ENCODE measurements at regions not wholly inside any gene's neighbourhood (a gene's known extent, or its start where the extent isn't known, plus 50 kb on each side); places are given as distances from the start of the nearest gene placed in this dataset.

DNA sequence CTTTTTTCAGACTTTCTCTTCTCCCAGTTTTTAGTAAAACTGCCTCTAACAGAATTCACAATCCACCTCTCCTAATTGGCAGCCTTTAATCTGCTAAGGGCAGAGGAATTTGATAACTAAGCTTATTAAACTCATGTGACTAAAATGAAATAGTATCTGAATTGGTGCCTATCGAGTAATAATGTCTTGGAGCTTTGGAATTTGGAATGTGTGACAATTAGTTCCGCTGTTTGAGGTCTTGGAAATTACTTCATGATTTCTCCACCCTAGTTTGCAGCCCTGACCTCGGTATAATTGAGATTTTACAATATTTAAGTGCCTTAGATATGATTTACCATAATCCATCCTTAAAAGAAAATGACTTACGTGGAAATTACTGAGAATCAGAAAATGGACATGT is 190.4 kb upstream of the NEBL start:
- H3K4me3 ChIP-seq, result no peak overlapping the region
- H3K9me3 ChIP-seq, result no peaks in the 10 kb centered on the region
- WGBS, 2 donors, result 79 to 94% methylated on average over 4 of the region's 4 CpGs
- no peak for TF ChIP-seq CTCF (IDR thresholded peaks at IDR 0.05)
- no peak for TF ChIP-seq POLR2A (IDR thresholded peaks at IDR 0.05)
- DNase-seq, result no peak
- H3K36me3 ChIP-seq (ENCODE audit: low read depth, missing control alignments), result no peaks in the 10 kb centered on the region
- no peak overlapping the region for H3K27ac ChIP-seq
- H3K4me1 ChIP-seq, result peaks cover 4% of the 10 kb centered on the region
- intact Hi-C loops (cut with DNase I; ENCODE audit: low total_unique reads), result no loop called here
- H3K27me3 ChIP-seq, result no peaks in the 10 kb centered on the region

GRCh38 chr10:21084700-21085099 is 187.6 kb upstream of the NEBL start:
- intact Hi-C loops (cut with DNase I; ENCODE audit: low total_unique reads), result no loop called here
- no peaks in the 10 kb centered on the region for H3K36me3 ChIP-seq (ENCODE audit: low read depth, missing control alignments)
- no peak overlapping the region for H3K27ac ChIP-seq
- no peak overlapping the region for H3K4me3 ChIP-seq
- WGBS, 2 donors, result 70 to 82% methylated on average over 5 of the region's 5 CpGs
- H3K27me3 ChIP-seq, result no peaks in the 10 kb centered on the region
- H3K4me1 ChIP-seq, result peaks cover 4% of the 10 kb centered on the region
- DNase-seq, result no peak
- TF ChIP-seq CTCF (IDR thresholded peaks at IDR 0.05), result no peak
- TF ChIP-seq POLR2A (IDR thresholded peaks at IDR 0.05), result no peak
- no peaks in the 10 kb centered on the region for H3K9me3 ChIP-seq

- intact Hi-C loops (cut with DNase I; ENCODE audit: low total_unique reads), result no loop called here
These were observed 186.8 kb upstream of the NEBL start for GRCh38 chr10:21083861-21084260.

GRCh38 chr10:21082206-21082605 is 185.1 kb upstream of the NEBL start:
- H3K27ac ChIP-seq, result no peak overlapping the region
- no peaks in the 10 kb centered on the region for H3K27me3 ChIP-seq
- peaks cover 4% of the 10 kb centered on the region for H3K4me1 ChIP-seq
- no peak for DNase-seq
- no peaks in the 10 kb centered on the region for H3K9me3 ChIP-seq
- intact Hi-C loops (cut with DNase I; ENCODE audit: low total_unique reads), result no loop called here
- TF ChIP-seq CTCF (IDR thresholded peaks at IDR 0.05), result no peak
- TF ChIP-seq POLR2A (IDR thresholded peaks at IDR 0.05), result no peak
- H3K36me3 ChIP-seq (ENCODE audit: low read depth, missing control alignments), result no peaks in the 10 kb centered on the region
- H3K4me3 ChIP-seq, result no peak overlapping the region

More at GRCh38 chr10:21083861-21084260, 186.8 kb upstream of the NEBL start:
- no peak overlapping the region for H3K4me3 ChIP-seq
- H3K27me3 ChIP-seq, result no peaks in the 10 kb centered on the region
- H3K4me1 ChIP-seq, result peaks cover 4% of the 10 kb centered on the region
- WGBS, 2 donors, result 47 to 53% methylated on average over 3 of the region's 3 CpGs
- no peaks in the 10 kb centered on the region for H3K9me3 ChIP-seq
- H3K36me3 ChIP-seq (ENCODE audit: low read depth, missing control alignments), result no peaks in the 10 kb centered on the region
- no peak for TF ChIP-seq CTCF (IDR thresholded peaks at IDR 0.05)
- no peak for TF ChIP-seq POLR2A (IDR thresholded peaks at IDR 0.05)
- no peak overlapping the region for H3K27ac ChIP-seq
- no peak for DNase-seq

- no peak for TF ChIP-seq CTCF (IDR thresholded peaks at IDR 0.05)
- TF ChIP-seq POLR2A (IDR thresholded peaks at IDR 0.05), result no peak
- H3K27ac ChIP-seq, result no peak overlapping the region
- intact Hi-C loops (cut with DNase I; ENCODE audit: low total_unique reads), result no loop called here
- peaks cover 4% of the 10 kb centered on the region for H3K4me1 ChIP-seq
- H3K36me3 ChIP-seq (ENCODE audit: low read depth, missing control alignments), result no peaks in the 10 kb centered on the region
- WGBS, 2 donors, result 79 to 93% methylated on average over 2 of the region's 2 CpGs
- no peaks in the 10 kb centered on the region for H3K9me3 ChIP-seq
- H3K4me3 ChIP-seq, result no peak overlapping the region
- H3K27me3 ChIP-seq, result no peaks in the 10 kb centered on the region
- no peak for DNase-seq
These were observed 183.2 kb upstream of the NEBL start for GRCh38 chr10:21080261-21080660.
